Transverse colon (tissue), 4 donors: ENCODE measurements at regions not wholly inside any gene's neighbourhood (a gene's known extent, or its start where the extent isn't known, plus 50 kb on each side); places are given as distances from the start of the nearest gene placed in this dataset.

Experiments
- POLR2A ChIP-seq: fragments of 450-650 bp; IDR thresholded peaks from one replicate; pipeline ENCODE4 v1.6.1; 2016; ENCODE audit warnings: antibody characterized with exemption, mild to moderate bottlenecking, moderate library complexity
- POLR2AphosphoS5 ChIP-seq, 3 donors: sonication (generic); formaldehyde crosslinking; IDR thresholded peaks; one replicate each; pipeline ENCODE4 v1.6.1; 2016; ENCODE audit warnings: antibody characterized with exemption in 3 of 3
- TF ChIP-seq, protein P1 (sequence below), 5 experiments: fragments of 200-600 bp in 3 of 5; fragments of 450-650 bp in 2 of 5; sonication (generic) in 3 of 5; IDR thresholded peaks; 1 replicate in 2 of 5; 2 replicates in 3 of 5; pipeline ENCODE4 v1.5.1; 2016 to 2017; ENCODE audit warnings: antibody characterized with exemption in 5 of 5, inconsistent platforms in 3 of 5, mild to moderate bottlenecking in 2 of 5, moderate library complexity in 1 of 5

DNA sequence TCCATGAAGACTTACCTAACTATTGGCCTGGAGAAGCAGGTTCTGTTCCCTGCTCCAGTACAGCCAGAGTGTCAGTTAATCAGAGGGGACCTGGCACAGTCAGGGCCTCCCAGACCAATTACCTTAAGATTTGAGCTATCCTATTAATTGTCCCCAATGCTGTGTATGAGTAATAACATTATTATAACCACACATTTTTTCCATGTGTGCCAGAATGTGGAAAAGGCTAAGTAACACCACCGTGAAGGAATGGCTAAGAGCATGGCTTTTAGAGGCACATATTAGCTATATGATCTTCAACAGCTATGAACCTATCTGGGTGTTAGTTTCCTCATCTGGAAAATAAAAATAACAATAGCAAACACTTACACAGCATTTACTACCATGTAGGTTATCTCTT, 111.1 kb upstream of the RAP1B start:
- TF ChIP-seq POLR2A (no peak), POLR2AphosphoS5 (IDR thresholded peaks at IDR 0.05) (no peak)
- TF ChIP-seq, protein P1, sequence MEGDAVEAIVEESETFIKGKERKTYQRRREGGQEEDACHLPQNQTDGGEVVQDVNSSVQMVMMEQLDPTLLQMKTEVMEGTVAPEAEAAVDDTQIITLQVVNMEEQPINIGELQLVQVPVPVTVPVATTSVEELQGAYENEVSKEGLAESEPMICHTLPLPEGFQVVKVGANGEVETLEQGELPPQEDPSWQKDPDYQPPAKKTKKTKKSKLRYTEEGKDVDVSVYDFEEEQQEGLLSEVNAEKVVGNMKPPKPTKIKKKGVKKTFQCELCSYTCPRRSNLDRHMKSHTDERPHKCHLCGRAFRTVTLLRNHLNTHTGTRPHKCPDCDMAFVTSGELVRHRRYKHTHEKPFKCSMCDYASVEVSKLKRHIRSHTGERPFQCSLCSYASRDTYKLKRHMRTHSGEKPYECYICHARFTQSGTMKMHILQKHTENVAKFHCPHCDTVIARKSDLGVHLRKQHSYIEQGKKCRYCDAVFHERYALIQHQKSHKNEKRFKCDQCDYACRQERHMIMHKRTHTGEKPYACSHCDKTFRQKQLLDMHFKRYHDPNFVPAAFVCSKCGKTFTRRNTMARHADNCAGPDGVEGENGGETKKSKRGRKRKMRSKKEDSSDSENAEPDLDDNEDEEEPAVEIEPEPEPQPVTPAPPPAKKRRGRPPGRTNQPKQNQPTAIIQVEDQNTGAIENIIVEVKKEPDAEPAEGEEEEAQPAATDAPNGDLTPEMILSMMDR (IDR thresholded peaks at IDR 0.05), result no peak
